ENCODE measurements at regions not wholly inside any gene's neighbourhood (a gene's known extent, or its start where the extent isn't known, plus 50 kb on each side); places are given as distances from the start of the nearest gene placed in this dataset.

- in situ Hi-C loops (cut with HindIII; ENCODE audit: extremely low pct_ligation_motif_present, low pct_unique_long_range_greater_than_20kb), result no loop called here
- ChIA-PET CTCF (ENCODE audit: low intra/inter-chr PET ratio, low total read pairs) (no interaction called here), POLR2A (no interaction called here)
- H3K36me3 ChIP-seq (replicated peaks in 1 of 2; ENCODE audit: control insufficient read depth in 1 of 2, insufficient read depth in 2 of 2, low read length in 2 of 2), result no peaks in the 10 kb centered on the region
- H4K20me1 ChIP-seq (ENCODE audit: insufficient read depth, low read length), result peaks cover 13% of the 10 kb centered on the region; the same call in 1 of the 2 replicates
- no peak overlapping the region for H3K27ac ChIP-seq (ENCODE audit: extremely low read length, insufficient read depth, low read length)
- DNase-seq (ENCODE audit: low spot score) (no peak), ATAC-seq (no peak), FAIRE-seq (no peak)
- intact Hi-C loops (cut with micrococcal nuclease; ENCODE audit: unreplicated experiment), result no loop called here
- H3K4me3 ChIP-seq (replicated peaks in 1 of 3; ENCODE audit: insufficient read depth in 1 of 3, low read depth in 2 of 3, low read length in 3 of 3), result no peak overlapping the region
- no peak overlapping the region for H3K9ac ChIP-seq (ENCODE audit: insufficient read depth, low read depth, low read length)
- H3K79me2 ChIP-seq (ENCODE audit: insufficient read depth, low read length), result no peaks in the 10 kb centered on the region
- H2AFZ ChIP-seq (ENCODE audit: low read length), result no peak overlapping the region
- BruUV-seq (replicated peaks), result no TSS peak
- no peak overlapping the region for H3K4me2 ChIP-seq (ENCODE audit: low read depth, low read length)
- peaks cover 1 to 6% of the 10 kb centered on the region in 2 experiments; a peak in 3 of 5 replicates for H3K27me3 ChIP-seq (ENCODE audit: control insufficient read depth in 1 of 2, insufficient read depth in 2 of 2, low read length in 2 of 2)
- TF ChIP-seq SRSF1 (optimal IDR thresholded peaks at IDR 0.05; ENCODE audit: low read depth, low read length) (no peak), STAG1 (CRISPR knock-in tag; IDR thresholded peaks at IDR 0.05) (no peak), MXI1 (IDR thresholded peaks at IDR 0.05; ENCODE audit: borderline replicate concordance, low read depth, low read length) (no peak), ZNF839 (CRISPR knock-in tag; IDR thresholded peaks at IDR 0.05; ENCODE audit: borderline replicate concordance) (no peak), ZNF652 (CRISPR knock-in tag; IDR thresholded peaks at IDR 0.05; ENCODE audit: borderline replicate concordance, low read depth) (no peak), ZSCAN20 (CRISPR knock-in tag; IDR thresholded peaks at IDR 0.05; ENCODE audit: borderline replicate concordance) (no peak)
- TF ChIP-seq, protein P1, sequence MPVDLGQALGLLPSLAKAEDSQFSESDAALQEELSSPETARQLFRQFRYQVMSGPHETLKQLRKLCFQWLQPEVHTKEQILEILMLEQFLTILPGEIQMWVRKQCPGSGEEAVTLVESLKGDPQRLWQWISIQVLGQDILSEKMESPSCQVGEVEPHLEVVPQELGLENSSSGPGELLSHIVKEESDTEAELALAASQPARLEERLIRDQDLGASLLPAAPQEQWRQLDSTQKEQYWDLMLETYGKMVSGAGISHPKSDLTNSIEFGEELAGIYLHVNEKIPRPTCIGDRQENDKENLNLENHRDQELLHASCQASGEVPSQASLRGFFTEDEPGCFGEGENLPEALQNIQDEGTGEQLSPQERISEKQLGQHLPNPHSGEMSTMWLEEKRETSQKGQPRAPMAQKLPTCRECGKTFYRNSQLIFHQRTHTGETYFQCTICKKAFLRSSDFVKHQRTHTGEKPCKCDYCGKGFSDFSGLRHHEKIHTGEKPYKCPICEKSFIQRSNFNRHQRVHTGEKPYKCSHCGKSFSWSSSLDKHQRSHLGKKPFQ (CRISPR knock-in tag; IDR thresholded peaks at IDR 0.05; ENCODE audit: insufficient replicate concordance), result no peak
- 4% methylated on average over 5 of the region's 5 CpGs for WGBS (ENCODE audit: low lambda C conversion rate)
- H3K4me1 ChIP-seq (ENCODE audit: insufficient read depth, low read length), result no peaks in the 10 kb centered on the region
- H3K9me3 ChIP-seq (ENCODE audit: low read length), result no peaks in the 10 kb centered on the region
Measured at GRCh38 chr2:217701622-217702021, 301.2 kb downstream of the TNS1 start.

DNA sequence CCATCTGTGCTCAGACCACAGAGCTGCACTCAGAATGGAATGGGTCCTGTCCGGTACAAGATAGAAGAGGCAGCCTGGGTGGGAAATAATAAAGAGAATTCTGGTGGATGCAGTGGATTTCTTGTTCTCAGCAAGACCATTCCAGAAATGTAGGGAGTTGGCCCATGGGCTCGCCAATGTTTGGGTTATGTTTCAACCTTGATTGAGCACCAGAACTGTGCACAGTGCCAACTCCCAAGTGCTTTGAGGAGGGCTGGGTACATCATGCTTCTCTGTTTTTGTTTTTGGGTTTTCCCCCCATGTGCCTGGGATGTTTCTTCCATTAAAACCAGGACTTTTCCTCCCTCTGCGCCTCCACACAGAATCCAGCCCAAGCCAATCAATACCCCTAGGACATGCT is 304.1 kb downstream of the TNS1 start:
- no peak for ATAC-seq
- intact Hi-C loops (cut with micrococcal nuclease; ENCODE audit: unreplicated experiment), result no loop called here
- H3K27ac ChIP-seq (ENCODE audit: extremely low read length, insufficient read depth, low read length), result no peak overlapping the region
- no peak overlapping the region for H2AFZ ChIP-seq (ENCODE audit: low read length)
- peaks cover 4% of the 10 kb centered on the region; the same call in 1 of the 2 replicates for H4K20me1 ChIP-seq (ENCODE audit: insufficient read depth, low read length)
- peaks cover 0 to 1% of the 10 kb centered on the region in 2 experiments; a peak in 2 of 5 replicates for H3K27me3 ChIP-seq (ENCODE audit: control insufficient read depth in 1 of 2, insufficient read depth in 2 of 2, low read length in 2 of 2)
- no peak for FAIRE-seq
- no TSS peak for BruUV-seq (replicated peaks)
- ChIA-PET POLR2A (no interaction called here), CTCF (ENCODE audit: low intra/inter-chr PET ratio, low total read pairs) (no interaction called here)
- no peak overlapping the region for H3K9ac ChIP-seq (ENCODE audit: insufficient read depth, low read depth, low read length)
- no peaks in the 10 kb centered on the region for H3K79me2 ChIP-seq (ENCODE audit: insufficient read depth, low read length)
- no peaks in the 10 kb centered on the region for H3K9me3 ChIP-seq (ENCODE audit: low read length)
- H3K36me3 ChIP-seq (replicated peaks in 1 of 2; ENCODE audit: control insufficient read depth in 1 of 2, insufficient read depth in 2 of 2, low read length in 2 of 2), result no peaks in the 10 kb centered on the region
- in situ Hi-C loops (cut with HindIII; ENCODE audit: extremely low pct_ligation_motif_present, low pct_unique_long_range_greater_than_20kb), result no loop called here
- H3K4me2 ChIP-seq (ENCODE audit: low read depth, low read length), result no peak overlapping the region
- H3K4me3 ChIP-seq (replicated peaks in 1 of 3; ENCODE audit: insufficient read depth in 1 of 3, low read depth in 2 of 3, low read length in 3 of 3), result no peak overlapping the region
- no peaks in the 10 kb centered on the region for H3K4me1 ChIP-seq (ENCODE audit: insufficient read depth, low read length)
- TF ChIP-seq YEATS4 (CRISPR knock-in tag; IDR thresholded peaks at IDR 0.05; ENCODE audit: borderline replicate concordance) (no peak), SIX1 (CRISPR knock-in tag; IDR thresholded peaks at IDR 0.05; ENCODE audit: borderline replicate concordance) (no peak), ZNF746 (CRISPR knock-in tag; IDR thresholded peaks at IDR 0.05) (no peak)
- TF ChIP-seq, protein P2, sequence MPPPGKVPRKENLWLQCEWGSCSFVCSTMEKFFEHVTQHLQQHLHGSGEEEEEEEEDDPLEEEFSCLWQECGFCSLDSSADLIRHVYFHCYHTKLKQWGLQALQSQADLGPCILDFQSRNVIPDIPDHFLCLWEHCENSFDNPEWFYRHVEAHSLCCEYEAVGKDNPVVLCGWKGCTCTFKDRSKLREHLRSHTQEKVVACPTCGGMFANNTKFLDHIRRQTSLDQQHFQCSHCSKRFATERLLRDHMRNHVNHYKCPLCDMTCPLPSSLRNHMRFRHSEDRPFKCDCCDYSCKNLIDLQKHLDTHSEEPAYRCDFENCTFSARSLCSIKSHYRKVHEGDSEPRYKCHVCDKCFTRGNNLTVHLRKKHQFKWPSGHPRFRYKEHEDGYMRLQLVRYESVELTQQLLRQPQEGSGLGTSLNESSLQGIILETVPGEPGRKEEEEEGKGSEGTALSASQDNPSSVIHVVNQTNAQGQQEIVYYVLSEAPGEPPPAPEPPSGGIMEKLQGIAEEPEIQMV (CRISPR knock-in tag; IDR thresholded peaks at IDR 0.05; ENCODE audit: low read depth), result no peak
- WGBS (ENCODE audit: low lambda C conversion rate), result 47% methylated on average over 3 of the region's 3 CpGs
- no peak for DNase-seq (ENCODE audit: low spot score)
